ENCODE measurements at regions not wholly inside any gene's neighbourhood (a gene's known extent, or its start where the extent isn't known, plus 50 kb on each side); places are given as distances from the start of the nearest gene placed in this dataset.
A peak's percentile ranks its signal among the peaks of the same experiment; 100 is the strongest.

GRCh38 chr10:123284022-123284421, 129.8 kb downstream of the BUB3 start:
- CTCF ChIA-PET (ENCODE audit: low intra/inter-chr PET ratio), result no interaction called here
- peaks cover 0 to 10% of the 10 kb centered on the region in 2 experiments; a peak in 2 of 5 replicates for H3K27me3 ChIP-seq (ENCODE audit: control insufficient read depth in 2 of 2, insufficient read depth in 2 of 2, low read length in 2 of 2)
- no peaks in the 10 kb centered on the region for H3K9me1 ChIP-seq (ENCODE audit: control insufficient read depth, insufficient read depth, low read length)
- no peaks in the 10 kb centered on the region for H3K4me1 ChIP-seq (replicated peaks in 1 of 2; ENCODE audit: control insufficient read depth in 2 of 2, insufficient read depth in 2 of 2, low read length in 2 of 2)
- no peak overlapping the region for H3K9ac ChIP-seq (ENCODE audit: insufficient read depth in 1 of 2, low read depth in 2 of 2, low read length in 2 of 2)
- POLR2A ChIA-PET, result interaction anchor here (0.7 kb wide), 1 partner anchor 71 kb away, joined by 3 read pairs; no protein-coding TSS in a partner anchor
- no peak for TF ChIP-seq ZMIZ1 (IDR thresholded peaks at IDR 0.05; ENCODE audit: low read depth in 2 of 2, low read length in 2 of 2)
- no peak for TF ChIP-seq BACH1 (tag; IDR thresholded peaks at IDR 0.05)
- TF ChIP-seq CTCF (IDR thresholded peaks at IDR 0.05 in 2 of 3, conservative IDR thresholded peaks at IDR 0.05 in 1 of 3; ENCODE audit: insufficient read depth in 2 of 3, low read depth in 1 of 3, low read length in 3 of 3), result peak in 1 of 3 experiments; percentile 13; a peak in 1 of 6 replicates
- no peak overlapping the region for H3K4me3 ChIP-seq
- H3K4me2 ChIP-seq (ENCODE audit: insufficient read depth, low read length), result no peak overlapping the region
- no peaks in the 10 kb centered on the region for H3K79me2 ChIP-seq (ENCODE audit: control insufficient read depth, insufficient read depth, low read length)
- no peaks in the 10 kb centered on the region for H4K20me1 ChIP-seq (replicated peaks; ENCODE audit: control insufficient read depth, insufficient read depth, low read length)
- FAIRE-seq, result no peak
- intact Hi-C loops (cut with micrococcal nuclease), result no loop called here
- BruUV-seq (replicated peaks), result no TSS peak
- no peak overlapping the region for H2AFZ ChIP-seq (ENCODE audit: low read depth, low read length)
- no peaks in the 10 kb centered on the region for H3K9me3 ChIP-seq (replicated peaks; ENCODE audit: control insufficient read depth, insufficient read depth, low read depth, low read length)
- peak in 1 of 4 experiments; percentile 5 for DNase-seq (ENCODE audit: extremely low read depth in 1 of 4, low spot score in 3 of 4)
- peak; percentile 72 for ATAC-seq
- in situ Hi-C loops (cut with MboI), result no loop called here
- H3K27ac ChIP-seq (ENCODE audit: extremely low read depth, low read depth, low read length), result no peak overlapping the region
- no peaks in the 10 kb centered on the region for H3K36me3 ChIP-seq (ENCODE audit: control insufficient read depth, insufficient read depth, low read length)
